Stomach (tissue), 4 donors: ENCODE measurements at regions not wholly inside any gene's neighbourhood (a gene's known extent, or its start where the extent isn't known, plus 50 kb on each side); places are given as distances from the start of the nearest gene placed in this dataset.
"Not testable (repeated sequence)": the region's sequence is repeated elsewhere in the genome, so short reads cannot be mapped to it uniquely, and the experiment has no call there.

ENCODE experiments used
- POLR2AphosphoS5 ChIP-seq, 3 donors: sonication (generic); formaldehyde crosslinking; IDR thresholded peaks; one replicate each; pipeline ENCODE4 v1.6.1; 2016; ENCODE audit warnings: antibody characterized with exemption in 3 of 3
- TF ChIP-seq, protein P1 (sequence below), 7 experiments: fragments of 450-650 bp in 4 of 7; fragments of 200-600 bp in 3 of 7; sonication (generic) in 3 of 7; IDR thresholded peaks; one replicate each; pipeline ENCODE4 v1.5.1; 2016 to 2019; ENCODE audit warnings: antibody characterized with exemption in 7 of 7, control low read depth in 2 of 7, mild to moderate bottlenecking in 1 of 7

DNA sequence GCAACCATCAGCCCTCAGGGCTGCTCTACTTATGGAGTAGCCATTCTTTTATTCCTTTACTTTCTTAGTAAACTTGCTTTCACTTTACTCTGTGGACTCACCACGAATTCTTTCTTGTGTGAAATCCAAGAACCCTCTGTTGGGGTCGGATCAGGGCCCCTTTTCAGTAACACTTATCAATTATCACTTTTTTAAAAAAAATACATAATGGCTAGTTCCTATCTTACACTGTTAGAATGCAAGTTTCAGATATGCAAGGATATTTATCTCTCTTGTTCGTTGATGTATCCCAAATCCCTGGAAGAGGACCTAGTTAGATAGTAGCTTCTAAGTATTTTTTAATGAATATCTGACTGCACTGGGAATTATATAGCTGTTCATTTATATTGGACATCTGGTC lies 56.0 kb upstream of the BDP1 start:
- TF ChIP-seq, protein P1, sequence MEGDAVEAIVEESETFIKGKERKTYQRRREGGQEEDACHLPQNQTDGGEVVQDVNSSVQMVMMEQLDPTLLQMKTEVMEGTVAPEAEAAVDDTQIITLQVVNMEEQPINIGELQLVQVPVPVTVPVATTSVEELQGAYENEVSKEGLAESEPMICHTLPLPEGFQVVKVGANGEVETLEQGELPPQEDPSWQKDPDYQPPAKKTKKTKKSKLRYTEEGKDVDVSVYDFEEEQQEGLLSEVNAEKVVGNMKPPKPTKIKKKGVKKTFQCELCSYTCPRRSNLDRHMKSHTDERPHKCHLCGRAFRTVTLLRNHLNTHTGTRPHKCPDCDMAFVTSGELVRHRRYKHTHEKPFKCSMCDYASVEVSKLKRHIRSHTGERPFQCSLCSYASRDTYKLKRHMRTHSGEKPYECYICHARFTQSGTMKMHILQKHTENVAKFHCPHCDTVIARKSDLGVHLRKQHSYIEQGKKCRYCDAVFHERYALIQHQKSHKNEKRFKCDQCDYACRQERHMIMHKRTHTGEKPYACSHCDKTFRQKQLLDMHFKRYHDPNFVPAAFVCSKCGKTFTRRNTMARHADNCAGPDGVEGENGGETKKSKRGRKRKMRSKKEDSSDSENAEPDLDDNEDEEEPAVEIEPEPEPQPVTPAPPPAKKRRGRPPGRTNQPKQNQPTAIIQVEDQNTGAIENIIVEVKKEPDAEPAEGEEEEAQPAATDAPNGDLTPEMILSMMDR (IDR thresholded peaks at IDR 0.05): not testable (repeated sequence)
- not testable (repeated sequence) for TF ChIP-seq POLR2AphosphoS5 (IDR thresholded peaks at IDR 0.05)
